K562 (cell line): ENCODE measurements at regions not wholly inside any gene's neighbourhood (a gene's known extent, or its start where the extent isn't known, plus 50 kb on each side); places are given as distances from the start of the nearest gene placed in this dataset.
A peak's percentile ranks its signal among the peaks of the same experiment; 100 is the strongest.

Experiments
- ARID1B ChIP-seq: fragments of 450-650 bp; IDR thresholded peaks from 2 replicates; pipeline ENCODE4 v1.6.1; 2016; ENCODE audit warnings: antibody characterized with exemption, mild to moderate bottlenecking, inconsistent platforms
- CHD4 ChIP-seq: fragments of 200-600 bp; sonication (generic); IDR thresholded peaks from 3 replicates; pipeline ENCODE4 v1.6.1; 2012; ENCODE audit warnings: low read depth, mild to moderate bottlenecking, mixed read lengths, low read length, inconsistent platforms; ENCODE audit not compliant: insufficient read depth, insufficient replicate concordance, poor library complexity, severe bottlenecking
- CSDE1 ChIP-seq, 2 experiments: fragments of 450-650 bp; IDR thresholded peaks; 2 replicates each; pipeline ENCODE4 v1.6.1; 2016; ENCODE audit warnings: mild to moderate bottlenecking in 1 of 2
- HMG20B ChIP-seq: fragments of 250-450 bp; sonication (Bioruptor Pico); IDR thresholded peaks from 2 replicates; pipeline ENCODE4 v1.5.0; 2021; ENCODE audit warnings: mild to moderate bottlenecking
- HNRNPUL1 ChIP-seq: fragments of 200-400 bp; formaldehyde crosslinking; IDR thresholded peaks from 2 replicates; pipeline ENCODE4 v1.6.1; 2017; ENCODE audit warnings: low read length
- KHSRP ChIP-seq: fragments of 450-650 bp; IDR thresholded peaks from 2 replicates; pipeline ENCODE4 v1.6.1; 2017
- MEIS2 ChIP-seq: fragments of 450-650 bp; IDR thresholded peaks from 2 replicates; pipeline ENCODE4 v1.6.1; 2014; ENCODE audit warnings: mild to moderate bottlenecking; ENCODE audit not compliant: partially characterized antibody
- MIER1 ChIP-seq: fragments of 450-650 bp; IDR thresholded peaks from 2 replicates; pipeline ENCODE4 v1.6.1; 2016; ENCODE audit warnings: antibody characterized with exemption, mild to moderate bottlenecking, low read depth
- PHF21A ChIP-seq: fragments of 450-650 bp; IDR thresholded peaks from 2 replicates; pipeline ENCODE4 v1.6.1; 2017; ENCODE audit warnings: low read depth, borderline replicate concordance
- PTBP1 ChIP-seq: fragments of 200-400 bp; formaldehyde crosslinking; IDR thresholded peaks from 2 replicates; pipeline ENCODE4 v1.6.1; 2017; ENCODE audit warnings: low read depth, low read length
- RCOR1 ChIP-seq, 2 experiments: IDR thresholded peaks; 2 replicates each; pipeline ENCODE4 v1.6.1; 2012; ENCODE audit warnings: low read depth in 2 of 2, low read length in 2 of 2, borderline replicate concordance in 1 of 2, improper control_type of control experiment in 1 of 2
- SNIP1 ChIP-seq: fragments of 450-650 bp; IDR thresholded peaks from 2 replicates; pipeline ENCODE4 v1.7.1; 2017; ENCODE audit warnings: low read depth, mild to moderate bottlenecking
- TAF1 ChIP-seq: IDR thresholded peaks from 2 replicates; pipeline ENCODE4 v1.6.1; 2011; ENCODE audit warnings: mild to moderate bottlenecking, low read length, moderate library complexity; ENCODE audit not compliant: insufficient read depth, control insufficient read depth, severe bottlenecking; ENCODE audit errors: extremely low read depth
- TCF7 ChIP-seq: sonication (generic); IDR thresholded peaks from 2 replicates; pipeline ENCODE4 v1.6.1; 2016; ENCODE audit warnings: antibody characterized with exemption, borderline replicate concordance
- XRCC4 ChIP-seq: IDR thresholded peaks from one replicate; pipeline ENCODE4 v1.6.1; 2011; ENCODE audit not compliant: insufficient read depth, insufficient read length; ENCODE audit errors: extremely low read depth
- ZKSCAN3 ChIP-seq: fragments of 250-450 bp; sonication (Bioruptor Pico); IDR thresholded peaks from 2 replicates; pipeline ENCODE4 v1.4.0; 2020
- ZNF23 ChIP-seq: fragments of 250-450 bp; sonication (Bioruptor Pico); IDR thresholded peaks from 2 replicates; pipeline ENCODE4 v1.4.0; 2020; ENCODE audit warnings: mild to moderate bottlenecking
- ZNF668 ChIP-seq: fragments of 250-450 bp; sonication (Bioruptor Pico); IDR thresholded peaks from 2 replicates; pipeline ENCODE4 v1.8.0; 2022; ENCODE audit warnings: mild to moderate bottlenecking, inconsistent platforms
- ZNF830 ChIP-seq: fragments of 250-450 bp; sonication (Bioruptor Pico); IDR thresholded peaks from 2 replicates; pipeline ENCODE4 v1.5.0; 2021; ENCODE audit warnings: mild to moderate bottlenecking
- TF ChIP-seq, protein P1 (sequence below): fragments of 250-450 bp; sonication (Bioruptor Pico); IDR thresholded peaks from 2 replicates; pipeline ENCODE4 v1.5.0; 2021
- TF ChIP-seq, protein P2 (sequence below), 3 experiments: IDR thresholded peaks in 2 of 3; conservative IDR thresholded peaks in 1 of 3; 2 replicates each; pipeline ENCODE4 v1.5.1; 2011 to 2012; ENCODE audit warnings: low read length in 3 of 3, mild to moderate bottlenecking in 3 of 3, control low read depth in 2 of 3, improper control_type of control experiment in 1 of 3, inconsistent platforms in 1 of 3, low read depth in 1 of 3, mixed read lengths in 1 of 3, moderate library complexity in 1 of 3; ENCODE audit not compliant: insufficient read depth in 2 of 3
- TF ChIP-seq, protein P3 (sequence below), 2 experiments: fragments of 250-450 bp in 1 of 2; fragments of 450-650 bp in 1 of 2; sonication (Bioruptor Pico) in 1 of 2; IDR thresholded peaks; 2 replicates each; pipeline versions ENCODE4 v1.6.1 to v1.8.0; 2016 to 2021; ENCODE audit warnings: mild to moderate bottlenecking in 2 of 2, moderate library complexity in 2 of 2, missing compliant biosample characterization in 1 of 2, missing genetic modification characterization in 1 of 2
- TF ChIP-seq, protein P4 (sequence below), 2 experiments: fragments of 450-650 bp in 1 of 2; sonication (generic) in 1 of 2; formaldehyde crosslinking; conservative IDR thresholded peaks; 2 replicates each; pipeline versions ENCODE4 v1.4.0 to v1.8.1; 2020 to 2022; ENCODE audit warnings: mild to moderate bottlenecking in 1 of 2, missing genetic modification reagents in 1 of 2
- TF ChIP-seq, protein P5 (sequence below): fragments of 450-650 bp; formaldehyde crosslinking; IDR thresholded peaks from 2 replicates; pipeline ENCODE4 v1.4.0; 2020; ENCODE audit warnings: mild to moderate bottlenecking
- TF ChIP-seq, protein P6 (sequence below): sonication (generic); formaldehyde crosslinking; IDR thresholded peaks from 2 replicates; pipeline ENCODE4 v1.5.0; 2020; ENCODE audit warnings: missing genetic modification reagents

DNA sequence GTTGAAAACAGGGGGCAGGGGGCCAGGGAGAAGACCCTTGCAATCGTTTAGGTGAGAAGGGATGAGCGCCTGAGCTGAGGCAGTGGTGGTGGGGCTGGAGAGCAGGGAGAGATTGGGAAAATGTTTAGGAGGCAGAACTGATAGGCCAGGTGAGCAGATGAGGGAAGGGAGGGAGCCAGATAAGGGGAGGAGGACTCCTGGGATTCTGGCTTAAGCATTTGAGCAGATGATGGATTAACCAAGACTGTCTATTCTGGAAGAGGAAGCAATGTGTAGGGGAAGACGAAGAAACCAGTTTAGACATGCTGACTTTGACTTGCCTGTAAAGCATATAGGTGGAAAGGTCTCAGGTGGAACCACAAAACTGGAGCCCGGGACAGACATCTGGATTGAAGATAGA, 49.9 kb upstream of the ASPRV1 start (continued):
- TF ChIP-seq, protein P1, sequence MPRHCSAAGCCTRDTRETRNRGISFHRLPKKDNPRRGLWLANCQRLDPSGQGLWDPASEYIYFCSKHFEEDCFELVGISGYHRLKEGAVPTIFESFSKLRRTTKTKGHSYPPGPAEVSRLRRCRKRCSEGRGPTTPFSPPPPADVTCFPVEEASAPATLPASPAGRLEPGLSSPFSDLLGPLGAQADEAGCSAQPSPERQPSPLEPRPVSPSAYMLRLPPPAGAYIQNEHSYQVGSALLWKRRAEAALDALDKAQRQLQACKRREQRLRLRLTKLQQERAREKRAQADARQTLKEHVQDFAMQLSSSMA = no peak
- no peak for TF ChIP-seq ZKSCAN3 (CRISPR knock-in tag)
- TF ChIP-seq HMG20B = no peak
- TF ChIP-seq KHSRP = no peak
- 0 out of 2 replicates have a peak, but pooled peaks have one; percentile 32 for TF ChIP-seq ARID1B
- no peak for TF ChIP-seq PHF21A
- no peak for TF ChIP-seq CSDE1 (IDR thresholded peaks at IDR 0.05)
- TF ChIP-seq MEIS2 = peak; percentile 14
- TF ChIP-seq SNIP1 = no peak
- TF ChIP-seq XRCC4 = no peak
- TF ChIP-seq ZNF23 (CRISPR knock-in tag) = no peak
- TF ChIP-seq TCF7 = no peak
- no peak for TF ChIP-seq ZNF830
- TF ChIP-seq HNRNPUL1 = no peak
- TF ChIP-seq, protein P2, sequence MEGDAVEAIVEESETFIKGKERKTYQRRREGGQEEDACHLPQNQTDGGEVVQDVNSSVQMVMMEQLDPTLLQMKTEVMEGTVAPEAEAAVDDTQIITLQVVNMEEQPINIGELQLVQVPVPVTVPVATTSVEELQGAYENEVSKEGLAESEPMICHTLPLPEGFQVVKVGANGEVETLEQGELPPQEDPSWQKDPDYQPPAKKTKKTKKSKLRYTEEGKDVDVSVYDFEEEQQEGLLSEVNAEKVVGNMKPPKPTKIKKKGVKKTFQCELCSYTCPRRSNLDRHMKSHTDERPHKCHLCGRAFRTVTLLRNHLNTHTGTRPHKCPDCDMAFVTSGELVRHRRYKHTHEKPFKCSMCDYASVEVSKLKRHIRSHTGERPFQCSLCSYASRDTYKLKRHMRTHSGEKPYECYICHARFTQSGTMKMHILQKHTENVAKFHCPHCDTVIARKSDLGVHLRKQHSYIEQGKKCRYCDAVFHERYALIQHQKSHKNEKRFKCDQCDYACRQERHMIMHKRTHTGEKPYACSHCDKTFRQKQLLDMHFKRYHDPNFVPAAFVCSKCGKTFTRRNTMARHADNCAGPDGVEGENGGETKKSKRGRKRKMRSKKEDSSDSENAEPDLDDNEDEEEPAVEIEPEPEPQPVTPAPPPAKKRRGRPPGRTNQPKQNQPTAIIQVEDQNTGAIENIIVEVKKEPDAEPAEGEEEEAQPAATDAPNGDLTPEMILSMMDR (IDR thresholded peaks at IDR 0.05 in 2 of 3, conservative IDR thresholded peaks at IDR 0.05 in 1 of 3; ENCODE audit: insufficient read depth in 2 of 3, low read depth in 1 of 3, low read length in 3 of 3) = no peak
- TF ChIP-seq, protein P3, sequence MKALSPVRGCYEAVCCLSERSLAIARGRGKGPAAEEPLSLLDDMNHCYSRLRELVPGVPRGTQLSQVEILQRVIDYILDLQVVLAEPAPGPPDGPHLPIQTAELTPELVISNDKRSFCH (CRISPR knock-in tag; IDR thresholded peaks at IDR 0.05) = no peak
- TF ChIP-seq, protein P3 (tag; IDR thresholded peaks at IDR 0.05) = no peak
- TF ChIP-seq, protein P4, sequence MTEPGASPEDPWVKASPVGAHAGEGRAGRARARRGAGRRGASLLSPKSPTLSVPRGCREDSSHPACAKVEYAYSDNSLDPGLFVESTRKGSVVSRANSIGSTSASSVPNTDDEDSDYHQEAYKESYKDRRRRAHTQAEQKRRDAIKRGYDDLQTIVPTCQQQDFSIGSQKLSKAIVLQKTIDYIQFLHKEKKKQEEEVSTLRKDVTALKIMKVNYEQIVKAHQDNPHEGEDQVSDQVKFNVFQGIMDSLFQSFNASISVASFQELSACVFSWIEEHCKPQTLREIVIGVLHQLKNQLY (CRISPR knock-in tag; conservative IDR thresholded peaks at IDR 0.05) = no peak
- peak in 1 of 2 experiments; percentile 11; a peak in 1 of 4 replicates for TF ChIP-seq RCOR1 (IDR thresholded peaks at IDR 0.05; ENCODE audit: borderline replicate concordance in 1 of 2, low read depth in 2 of 2, low read length in 2 of 2)
- no peak for TF ChIP-seq PTBP1
- TF ChIP-seq, protein P5, sequence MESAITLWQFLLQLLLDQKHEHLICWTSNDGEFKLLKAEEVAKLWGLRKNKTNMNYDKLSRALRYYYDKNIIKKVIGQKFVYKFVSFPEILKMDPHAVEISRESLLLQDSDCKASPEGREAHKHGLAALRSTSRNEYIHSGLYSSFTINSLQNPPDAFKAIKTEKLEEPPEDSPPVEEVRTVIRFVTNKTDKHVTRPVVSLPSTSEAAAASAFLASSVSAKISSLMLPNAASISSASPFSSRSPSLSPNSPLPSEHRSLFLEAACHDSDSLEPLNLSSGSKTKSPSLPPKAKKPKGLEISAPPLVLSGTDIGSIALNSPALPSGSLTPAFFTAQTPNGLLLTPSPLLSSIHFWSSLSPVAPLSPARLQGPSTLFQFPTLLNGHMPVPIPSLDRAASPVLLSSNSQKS (CRISPR knock-in tag) = no peak
- no peak for TF ChIP-seq TAF1
- TF ChIP-seq CHD4 = no peak
- TF ChIP-seq MIER1 = no peak
- TF ChIP-seq ZNF668 = no peak
- TF ChIP-seq, protein P6, sequence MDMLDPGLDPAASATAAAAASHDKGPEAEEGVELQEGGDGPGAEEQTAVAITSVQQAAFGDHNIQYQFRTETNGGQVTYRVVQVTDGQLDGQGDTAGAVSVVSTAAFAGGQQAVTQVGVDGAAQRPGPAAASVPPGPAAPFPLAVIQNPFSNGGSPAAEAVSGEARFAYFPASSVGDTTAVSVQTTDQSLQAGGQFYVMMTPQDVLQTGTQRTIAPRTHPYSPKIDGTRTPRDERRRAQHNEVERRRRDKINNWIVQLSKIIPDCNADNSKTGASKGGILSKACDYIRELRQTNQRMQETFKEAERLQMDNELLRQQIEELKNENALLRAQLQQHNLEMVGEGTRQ = no peak
